ENCODE measurements at regions not wholly inside any gene's neighbourhood (a gene's known extent, or its start where the extent isn't known, plus 50 kb on each side); places are given as distances from the start of the nearest gene placed in this dataset.

- Histone ChIP-seq H3K36me3 (no peaks in the 10 kb centered on the region), H3K4me3 (no peak overlapping the region), H3K27me3 (peaks cover 5 to 20% (median 19%) of the 10 kb centered on the region in 7 donors), H3K4me1 (peaks cover 0 to 11% (median 9%) of the 10 kb centered on the region in 9 donors), H3K27ac (no peak overlapping the region), H3K9me3 (peaks cover 0 to 17% (median 0%) of the 10 kb centered on the region in 11 donors)
- TF ChIP-seq CTCF (IDR thresholded peaks at IDR 0.05) = no peak
- WGBS, 2 donors = 88 to 91% methylated on average over 10 of the region's 10 CpGs
- no peak for ATAC-seq
- no peak for DNase-seq
- intact Hi-C loops (cut with DNase I) = no loop called here
These were observed 93.1 kb downstream of the TNFAIP2 start for GRCh38 chr14:103216399-103216798.

GRCh38 chr14:103216857-103217256, 93.6 kb downstream of the TNFAIP2 start:
- DNase-seq = no peak
- Histone ChIP-seq H3K4me3 (no peak overlapping the region), H3K27me3 (peaks cover 6 to 24% (median 23%) of the 10 kb centered on the region in 7 donors), H3K27ac (no peak overlapping the region), H3K4me1 (peaks cover 0 to 11% (median 9%) of the 10 kb centered on the region in 9 donors), H3K9me3 (peaks cover 0 to 17% (median 0%) of the 10 kb centered on the region in 11 donors), H3K36me3 (no peaks in the 10 kb centered on the region)
- no peak for TF ChIP-seq CTCF (IDR thresholded peaks at IDR 0.05)
- 84 to 85% methylated on average over 5 of the region's 5 CpGs for WGBS, 2 donors
- peak in 1 of 8 donors; percentile 11 for ATAC-seq
- intact Hi-C loops (cut with DNase I) = no loop called here

GRCh38 chr14:103217538-103217937, 94.3 kb downstream of the TNFAIP2 start:
- ATAC-seq = no peak
- intact Hi-C loops (cut with DNase I) = no loop called here
- Histone ChIP-seq H3K27ac (no peak overlapping the region), H3K4me3 (no peak overlapping the region), H3K9me3 (peaks cover 0 to 17% (median 0%) of the 10 kb centered on the region in 11 donors), H3K4me1 (peaks cover 0 to 11% (median 9%) of the 10 kb centered on the region in 9 donors), H3K27me3 (peaks cover 6 to 31% (median 30%) of the 10 kb centered on the region in 7 donors), H3K36me3 (no peaks in the 10 kb centered on the region)
- no peak for DNase-seq
- no peak for TF ChIP-seq CTCF (IDR thresholded peaks at IDR 0.05)
- WGBS, 2 donors = 98 to 100% methylated on average over 1 of the region's 1 CpG

- intact Hi-C loops (cut with DNase I) = no loop called here
- Histone ChIP-seq H3K36me3 (no peaks in the 10 kb centered on the region), H3K27ac (no peak overlapping the region), H3K4me3 (peak overlapping the region; percentile 18 to 50 (median 38)), H3K27me3 (peaks cover 6 to 58% (median 49%) of the 10 kb centered on the region in 7 donors), H3K9me3 (peaks cover 0 to 17% (median 0%) of the 10 kb centered on the region in 11 donors), H3K4me1 (peaks cover 0 to 11% (median 9%) of the 10 kb centered on the region in 9 donors)
- WGBS, 2 donors = 11 to 13% methylated on average over 76 to 92 of the region's 92 CpGs
- ATAC-seq (peak in 4 of 8 donors; percentile 25 to 47 (median 42)), DNase-seq (no peak)
- TF ChIP-seq CTCF (IDR thresholded peaks at IDR 0.05) = no peak
These were observed 97.1 kb downstream of the TNFAIP2 start for GRCh38 chr14:103220134-103220981.

Measured in heart right ventricle (tissue), 16 donors.